Loucy (cell line): ENCODE measurements at regions not wholly inside any gene's neighbourhood (a gene's known extent, or its start where the extent isn't known, plus 50 kb on each side); places are given as distances from the start of the nearest gene placed in this dataset.

Experiments
- H2AFZ ChIP-seq: fragments of 200-600 bp; sonication (generic); 2 replicates; pipeline ENCODE4 v1.6.0; 2016; ENCODE audit warnings: antibody characterized with exemption, mild to moderate bottlenecking, low read length, moderate library complexity
- H3F3A ChIP-seq: fragments of 200-600 bp; 2 replicates; pipeline ENCODE4 v1.6.0; 2016; ENCODE audit warnings: antibody characterized with exemption, low read depth, mild to moderate bottlenecking
- H3K27me3 ChIP-seq: fragments of 200-600 bp; sonication (generic); 2 replicates; pipeline ENCODE4 v1.6.1; 2014; ENCODE audit warnings: low read length, mild to moderate bottlenecking; ENCODE audit not compliant: insufficient read depth, poor library complexity, severe bottlenecking
- H3K36me3 ChIP-seq: fragments of 200-600 bp; sonication (generic); 2 replicates; pipeline ENCODE4 v1.6.1; 2016; ENCODE audit warnings: low read length; ENCODE audit not compliant: insufficient read depth
- H3K4me1 ChIP-seq: fragments of 200-600 bp; sonication (generic); 2 replicates; pipeline ENCODE4 v1.5.1; 2014; ENCODE audit warnings: low read length, mild to moderate bottlenecking; ENCODE audit not compliant: insufficient read depth, poor library complexity, severe bottlenecking
- H3K4me2 ChIP-seq: fragments of 200-600 bp; sonication (generic); 2 replicates; pipeline ENCODE4 v1.6.0; 2014; ENCODE audit warnings: antibody characterized with exemption, low read length, low read depth, mild to moderate bottlenecking; ENCODE audit not compliant: poor library complexity, severe bottlenecking
- H3K4me3 ChIP-seq: fragments of 200-600 bp; sonication (generic); 2 replicates; pipeline ENCODE4 v1.5.1; 2014; ENCODE audit warnings: low read length, mild to moderate bottlenecking, mixed read lengths; ENCODE audit not compliant: poor library complexity, severe bottlenecking
- H3K79me2 ChIP-seq: fragments of 200-600 bp; sonication (generic); 2 replicates; pipeline ENCODE4 v1.6.1; 2014; ENCODE audit warnings: low read length; ENCODE audit not compliant: insufficient read depth
- H3K9ac ChIP-seq: fragments of 200-600 bp; sonication (generic); 2 replicates; pipeline ENCODE4 v1.6.0; 2014; ENCODE audit warnings: mild to moderate bottlenecking, low read depth, low read length, moderate library complexity; ENCODE audit not compliant: poor library complexity, severe bottlenecking
- H3K9me2 ChIP-seq: fragments of 200-600 bp; sonication (generic); replicated peaks from 2 replicates; pipeline ENCODE4 v1.6.1; 2016; ENCODE audit warnings: low read depth, low read length, mixed read lengths
- H3K9me3 ChIP-seq: fragments of 200-600 bp; sonication (generic); 2 replicates; pipeline ENCODE4 v1.6.1; 2014; ENCODE audit warnings: mild to moderate bottlenecking, antibody characterized with exemption, low read length, low read depth; ENCODE audit not compliant: insufficient read depth
- H4K20me1 ChIP-seq: fragments of 200-600 bp; sonication (generic); 2 replicates; pipeline ENCODE4 v1.6.0; 2014; ENCODE audit warnings: antibody characterized with exemption, low read length, mild to moderate bottlenecking; ENCODE audit not compliant: insufficient read depth, poor library complexity, severe bottlenecking
- CTCF ChIP-seq: fragments of 200-600 bp; sonication (generic); conservative IDR thresholded peaks from 2 replicates; pipeline ENCODE4 v1.5.1; 2014; ENCODE audit warnings: mild to moderate bottlenecking, antibody characterized with exemption, low read length
- EZH2phosphoT487 ChIP-seq: fragments of 200-600 bp; IDR thresholded peaks from 2 replicates; pipeline ENCODE4 v1.6.1; 2018; ENCODE audit warnings: antibody characterized with exemption, mild to moderate bottlenecking, moderate library complexity, borderline replicate concordance

GRCh38 chrX:121635141-121635540 is 587.7 kb downstream of the GLUD2 start:
- no peak overlapping the region for H3K4me3 ChIP-seq
- no peaks in the 10 kb centered on the region for H3F3A ChIP-seq
- TF ChIP-seq EZH2phosphoT487 (no peak), CTCF (no peak)
- H3K4me2 ChIP-seq: no peak overlapping the region
- H3K79me2 ChIP-seq: no peaks in the 10 kb centered on the region
- no peaks in the 10 kb centered on the region for H3K36me3 ChIP-seq
- H4K20me1 ChIP-seq: no peaks in the 10 kb centered on the region
- H3K4me1 ChIP-seq: no peaks in the 10 kb centered on the region
- no peaks in the 10 kb centered on the region for H3K9me2 ChIP-seq
- H2AFZ ChIP-seq: no peak overlapping the region
- H3K27me3 ChIP-seq: no peaks in the 10 kb centered on the region
- no peaks in the 10 kb centered on the region for H3K9me3 ChIP-seq
- no peak overlapping the region for H3K9ac ChIP-seq

- H3K4me1 ChIP-seq: no peaks in the 10 kb centered on the region
- no peaks in the 10 kb centered on the region for H3K79me2 ChIP-seq
- no peaks in the 10 kb centered on the region for H3K36me3 ChIP-seq
- no peak overlapping the region for H3K9ac ChIP-seq
- no peaks in the 10 kb centered on the region for H3K27me3 ChIP-seq
- H3K4me3 ChIP-seq: no peak overlapping the region
- no peaks in the 10 kb centered on the region for H4K20me1 ChIP-seq
- no peak overlapping the region for H2AFZ ChIP-seq
- H3K9me2 ChIP-seq: no peaks in the 10 kb centered on the region
- no peaks in the 10 kb centered on the region for H3K9me3 ChIP-seq
- H3K4me2 ChIP-seq: no peak overlapping the region
- TF ChIP-seq CTCF: no peak
- H3F3A ChIP-seq: no peaks in the 10 kb centered on the region
Observed at GRCh38 chrX:121639781-121640180, 592.4 kb downstream of the GLUD2 start.

- no peaks in the 10 kb centered on the region for H3K4me1 ChIP-seq
- H3K9me2 ChIP-seq: no peaks in the 10 kb centered on the region
- H3K36me3 ChIP-seq: no peaks in the 10 kb centered on the region
- H3K4me2 ChIP-seq: no peak overlapping the region
- no peaks in the 10 kb centered on the region for H4K20me1 ChIP-seq
- no peaks in the 10 kb centered on the region for H3K79me2 ChIP-seq
- H2AFZ ChIP-seq: no peak overlapping the region
- H3F3A ChIP-seq: no peaks in the 10 kb centered on the region
- no peaks in the 10 kb centered on the region for H3K9me3 ChIP-seq
- H3K9ac ChIP-seq: no peak overlapping the region
- no peak overlapping the region for H3K4me3 ChIP-seq
- no peak for TF ChIP-seq EZH2phosphoT487
- no peak for TF ChIP-seq CTCF
- no peaks in the 10 kb centered on the region for H3K27me3 ChIP-seq
Observed at GRCh38 chrX:121641560-121641959, 594.1 kb downstream of the GLUD2 start.
